H9 (cell line): ENCODE measurements at regions not wholly inside any gene's neighbourhood (a gene's known extent, or its start where the extent isn't known, plus 50 kb on each side); places are given as distances from the start of the nearest gene placed in this dataset.

Experiments used
- DNase-seq: peaks from one replicate; pipeline ENCODE4 v3.0.0-alpha.2; 2017
- H2AFZ ChIP-seq: one replicate; pipeline ENCODE4 v1.6.1; 2013; ENCODE audit warnings: mild to moderate bottlenecking, low read length, control low read depth, moderate library complexity
- H2AK5ac ChIP-seq: 2 replicates; pipeline ENCODE4 v1.6.1; 2013; ENCODE audit warnings: low read length, control low read depth, mixed read lengths; ENCODE audit not compliant: insufficient read length
- H2BK120ac ChIP-seq: one replicate; pipeline ENCODE4 v1.6.1; 2013; ENCODE audit warnings: low read depth, mild to moderate bottlenecking, low read length, control low read depth, inconsistent platforms; ENCODE audit not compliant: poor library complexity, severe bottlenecking
- H2BK12ac ChIP-seq: 2 replicates; pipeline ENCODE4 v1.6.1; 2013; ENCODE audit warnings: low read length, control low read depth, mixed read lengths, low read depth; ENCODE audit not compliant: insufficient read length
- H2BK15ac ChIP-seq: 2 replicates; pipeline ENCODE4 v1.6.1; 2013; ENCODE audit warnings: low read depth, low read length, control low read depth
- H2BK20ac ChIP-seq: one replicate; pipeline ENCODE4 v1.6.1; 2013; ENCODE audit warnings: low read depth, mild to moderate bottlenecking, low read length, control low read depth, inconsistent platforms; ENCODE audit not compliant: poor library complexity, severe bottlenecking
- H2BK5ac ChIP-seq: 2 replicates; pipeline ENCODE4 v1.6.1; 2013; ENCODE audit warnings: low read length, control low read depth, mixed read lengths; ENCODE audit not compliant: insufficient read length
- H3K14ac ChIP-seq: 2 replicates; pipeline ENCODE4 v1.6.1; 2013; ENCODE audit warnings: low read length, control low read depth; ENCODE audit not compliant: insufficient read depth
- H3K18ac ChIP-seq: 2 replicates; pipeline ENCODE4 v1.6.1; 2013; ENCODE audit warnings: low read depth, mild to moderate bottlenecking, mixed read lengths, low read length, control low read depth; ENCODE audit not compliant: insufficient read length
- H3K23ac ChIP-seq: 2 replicates; pipeline ENCODE4 v1.6.1; 2013; ENCODE audit warnings: low read length, control low read depth, mixed read lengths, low read depth; ENCODE audit not compliant: insufficient read length
- H3K23me2 ChIP-seq: 2 replicates; pipeline ENCODE4 v1.6.1; 2013; ENCODE audit warnings: low read depth, mild to moderate bottlenecking, mixed read lengths, low read length, control low read depth; ENCODE audit not compliant: insufficient read length, poor library complexity, severe bottlenecking
- H3K27ac ChIP-seq: 2 replicates; pipeline ENCODE4 v1.5.1; 2013; ENCODE audit warnings: low read length, control low read depth, mixed read lengths, low read depth; ENCODE audit not compliant: insufficient read length
- H3K27me3 ChIP-seq: 2 replicates; pipeline ENCODE4 v1.6.1; 2013; ENCODE audit warnings: low read length, control low read depth, inconsistent platforms; ENCODE audit not compliant: insufficient read depth
- H3K4ac ChIP-seq: 2 replicates; pipeline ENCODE4 v1.6.1; 2013; ENCODE audit warnings: low read depth, mild to moderate bottlenecking, control low read depth, inconsistent platforms, low read length, moderate library complexity
- H3K4me1 ChIP-seq: 2 replicates; pipeline ENCODE4 v1.6.1; 2013; ENCODE audit warnings: low read length, control low read depth, inconsistent platforms; ENCODE audit not compliant: insufficient read depth
- H3K4me2 ChIP-seq: 2 replicates; pipeline ENCODE4 v1.6.1; 2013; ENCODE audit warnings: low read length, control low read depth, mixed read lengths; ENCODE audit not compliant: insufficient read length, insufficient read depth
- H3K56ac ChIP-seq: 2 replicates; pipeline ENCODE4 v1.6.1; 2013; ENCODE audit warnings: low read depth, mild to moderate bottlenecking, mixed read lengths, low read length, control low read depth; ENCODE audit not compliant: insufficient read length
- H3K79me1 ChIP-seq: 2 replicates; pipeline ENCODE4 v1.6.1; 2013; ENCODE audit warnings: low read depth, mild to moderate bottlenecking, moderate library complexity, low read length, control low read depth, inconsistent platforms; ENCODE audit not compliant: insufficient read depth, poor library complexity, severe bottlenecking
- H3K79me2 ChIP-seq: 2 replicates; pipeline ENCODE4 v1.6.1; 2013; ENCODE audit warnings: low read length, control low read depth, inconsistent platforms; ENCODE audit not compliant: insufficient read depth
- H3K9ac ChIP-seq: 2 replicates; pipeline ENCODE4 v1.6.1; 2013; ENCODE audit warnings: low read length, control low read depth, mixed read lengths; ENCODE audit not compliant: insufficient read length; ENCODE audit errors: extremely low read depth
- H3K9me3 ChIP-seq: one replicate; pipeline ENCODE4 v1.6.1; 2013; ENCODE audit warnings: low read depth, low read length, inconsistent platforms; ENCODE audit not compliant: control insufficient read depth
- H3T11ph ChIP-seq: one replicate; pipeline ENCODE4 v1.6.1; 2013; ENCODE audit warnings: mild to moderate bottlenecking, low read length, control low read depth, inconsistent platforms
- H4K20me1 ChIP-seq: one replicate; pipeline ENCODE4 v1.6.1; 2013; ENCODE audit not compliant: control insufficient read depth, insufficient read length, insufficient read depth
- H4K5ac ChIP-seq: 2 replicates; pipeline ENCODE4 v1.6.1; 2013; ENCODE audit warnings: low read depth, mild to moderate bottlenecking, mixed read lengths, low read length, control low read depth; ENCODE audit not compliant: insufficient read length
- H4K8ac ChIP-seq: replicated peaks from 2 replicates; pipeline ENCODE4 v1.6.1; 2013; ENCODE audit warnings: low read length, control low read depth, mixed read lengths, low read depth; ENCODE audit not compliant: insufficient read length
- H4K91ac ChIP-seq: 2 replicates; pipeline ENCODE4 v1.6.1; 2013; ENCODE audit warnings: low read depth, mild to moderate bottlenecking, moderate library complexity, mixed read lengths, low read length, control low read depth; ENCODE audit not compliant: insufficient read length
- H3K27ac Mint-ChIP-seq, 3 experiments: 2 replicates in 2 of 3; 3 replicates in 1 of 3; pipeline ENCODE4 v1.8.0; 2020 to 2021; ENCODE audit warnings: mixed read lengths in 3 of 3, mild to moderate bottlenecking in 1 of 3, moderate library complexity in 1 of 3
- H3K27me3 Mint-ChIP-seq: 2 replicates; pipeline ENCODE4 v1.8.0; 2021; ENCODE audit warnings: low read depth, mild to moderate bottlenecking, moderate library complexity, mixed read lengths
- H3K36me3 Mint-ChIP-seq, 3 experiments: 2 replicates in 2 of 3; 3 replicates in 1 of 3; pipeline ENCODE4 v1.8.0; 2020 to 2021; ENCODE audit warnings: low read depth in 3 of 3, mixed read lengths in 3 of 3; ENCODE audit not compliant: insufficient read depth in 1 of 3
- H3K4me1 Mint-ChIP-seq, 2 experiments: 2 replicates each; pipeline ENCODE4 v1.8.0; 2020; ENCODE audit warnings: mixed read lengths in 2 of 2
- H3K4me3 Mint-ChIP-seq, 2 experiments: 2 replicates in 1 of 2; 3 replicates in 1 of 2; pipeline ENCODE4 v1.8.0; 2020 to 2021; ENCODE audit warnings: mild to moderate bottlenecking in 2 of 2, mixed read lengths in 2 of 2, moderate library complexity in 1 of 2
- H3K9me3 Mint-ChIP-seq, 2 experiments: 2 replicates in 1 of 2; 3 replicates in 1 of 2; pipeline ENCODE4 v1.8.0; 2020; ENCODE audit warnings: mild to moderate bottlenecking in 2 of 2, mixed read lengths in 2 of 2, moderate library complexity in 1 of 2
- TF ChIP-seq, protein P1 (sequence below): fragments of 200-600 bp; sonication (generic); conservative IDR thresholded peaks from 3 replicates; pipeline ENCODE4 v1.8.0; 2021; ENCODE audit warnings: antibody characterized with exemption, mild to moderate bottlenecking

DNA sequence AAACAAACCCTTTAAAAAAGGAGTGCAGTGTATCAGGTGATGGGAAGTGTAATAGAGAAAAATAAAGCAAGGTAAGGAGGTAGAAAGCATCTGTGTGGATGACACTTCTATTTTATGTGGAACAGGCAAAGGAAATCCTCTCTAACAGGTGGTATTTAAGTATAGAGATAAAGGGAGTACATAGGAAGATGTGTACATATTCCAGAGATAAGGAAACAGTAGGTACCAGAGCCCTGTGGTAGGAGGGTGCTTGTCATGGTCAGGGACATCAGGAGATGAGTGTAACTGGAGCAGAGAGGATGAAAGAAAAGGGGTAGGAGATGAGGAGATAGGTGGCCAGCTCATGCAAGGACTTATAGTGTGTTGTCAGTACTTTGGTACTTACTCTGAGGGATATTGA lies 65.8 kb downstream of the CHST2 start:
- Histone ChIP-seq H3K56ac (no peak overlapping the region), H2BK5ac (no peak overlapping the region), H3K18ac (no peak overlapping the region), H3K23me2 (no peaks in the 10 kb centered on the region), H2BK20ac (no peak overlapping the region), H3T11ph (no peak overlapping the region), H3K79me1 (no peaks in the 10 kb centered on the region), H3K79me2 (no peaks in the 10 kb centered on the region), H2AFZ (no peak overlapping the region), H3K9me3 (no peaks in the 10 kb centered on the region), H4K5ac (no peak overlapping the region), H3K27me3 (no peaks in the 10 kb centered on the region), H4K20me1 (no peaks in the 10 kb centered on the region), H2BK120ac (no peak overlapping the region), H3K23ac (no peak overlapping the region), H3K27ac (no peak overlapping the region), H3K4me2 (no peak overlapping the region), H4K91ac (no peak overlapping the region), H3K4me1 (no peaks in the 10 kb centered on the region), H4K8ac (no peak overlapping the region), H2AK5ac (no peak overlapping the region), H3K9ac (no peak overlapping the region), H3K4ac (no peak overlapping the region), H3K14ac (no peak overlapping the region), H2BK12ac (no peak overlapping the region), H2BK15ac (no peak overlapping the region)
- Mint-ChIP-seq H3K36me3 (no peaks in the 10 kb centered on the region), H3K9me3 (peaks cover 0 to 4% of the 10 kb centered on the region in 2 experiments; a peak in 2 of 5 replicates), H3K4me3 (no peak overlapping the region), H3K4me1 (no peaks in the 10 kb centered on the region), H3K27ac (no peak overlapping the region), H3K27me3 (no peaks in the 10 kb centered on the region; the same call in 1 of the 2 replicates)
- DNase-seq = no peak
- TF ChIP-seq, protein P1, sequence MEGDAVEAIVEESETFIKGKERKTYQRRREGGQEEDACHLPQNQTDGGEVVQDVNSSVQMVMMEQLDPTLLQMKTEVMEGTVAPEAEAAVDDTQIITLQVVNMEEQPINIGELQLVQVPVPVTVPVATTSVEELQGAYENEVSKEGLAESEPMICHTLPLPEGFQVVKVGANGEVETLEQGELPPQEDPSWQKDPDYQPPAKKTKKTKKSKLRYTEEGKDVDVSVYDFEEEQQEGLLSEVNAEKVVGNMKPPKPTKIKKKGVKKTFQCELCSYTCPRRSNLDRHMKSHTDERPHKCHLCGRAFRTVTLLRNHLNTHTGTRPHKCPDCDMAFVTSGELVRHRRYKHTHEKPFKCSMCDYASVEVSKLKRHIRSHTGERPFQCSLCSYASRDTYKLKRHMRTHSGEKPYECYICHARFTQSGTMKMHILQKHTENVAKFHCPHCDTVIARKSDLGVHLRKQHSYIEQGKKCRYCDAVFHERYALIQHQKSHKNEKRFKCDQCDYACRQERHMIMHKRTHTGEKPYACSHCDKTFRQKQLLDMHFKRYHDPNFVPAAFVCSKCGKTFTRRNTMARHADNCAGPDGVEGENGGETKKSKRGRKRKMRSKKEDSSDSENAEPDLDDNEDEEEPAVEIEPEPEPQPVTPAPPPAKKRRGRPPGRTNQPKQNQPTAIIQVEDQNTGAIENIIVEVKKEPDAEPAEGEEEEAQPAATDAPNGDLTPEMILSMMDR = no peak
